Stromal cell of bone marrow (primary cell): ENCODE measurements at regions not wholly inside any gene's neighbourhood (a gene's known extent, or its start where the extent isn't known, plus 50 kb on each side); places are given as distances from the start of the nearest gene placed in this dataset.

Experiments
- DNase-seq: peaks from one replicate; pipeline ENCODE4 v3.0.0-alpha.2; 2012; ENCODE audit warnings: low read depth

DNA sequence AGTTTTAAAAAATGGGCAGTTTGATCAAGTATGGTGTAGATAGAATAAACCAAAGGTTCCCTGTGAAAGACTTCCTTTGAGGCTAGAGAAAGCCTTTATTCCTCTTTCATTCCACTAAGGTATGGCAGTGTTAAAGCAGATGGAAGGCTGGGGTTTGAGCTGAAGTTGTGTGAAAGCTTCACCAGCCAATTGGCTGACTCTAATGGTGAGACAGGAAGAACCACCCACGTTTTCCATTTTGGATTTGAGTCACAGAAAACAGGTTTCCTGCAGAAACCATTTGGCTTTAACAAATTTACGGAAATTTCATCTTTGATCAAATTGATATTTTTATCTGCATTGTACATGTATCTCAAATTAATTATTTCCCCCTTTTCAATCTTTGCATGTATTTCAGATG lies 455.0 kb downstream of the PCNX1 start:
- DNase-seq, result no peak

DNA sequence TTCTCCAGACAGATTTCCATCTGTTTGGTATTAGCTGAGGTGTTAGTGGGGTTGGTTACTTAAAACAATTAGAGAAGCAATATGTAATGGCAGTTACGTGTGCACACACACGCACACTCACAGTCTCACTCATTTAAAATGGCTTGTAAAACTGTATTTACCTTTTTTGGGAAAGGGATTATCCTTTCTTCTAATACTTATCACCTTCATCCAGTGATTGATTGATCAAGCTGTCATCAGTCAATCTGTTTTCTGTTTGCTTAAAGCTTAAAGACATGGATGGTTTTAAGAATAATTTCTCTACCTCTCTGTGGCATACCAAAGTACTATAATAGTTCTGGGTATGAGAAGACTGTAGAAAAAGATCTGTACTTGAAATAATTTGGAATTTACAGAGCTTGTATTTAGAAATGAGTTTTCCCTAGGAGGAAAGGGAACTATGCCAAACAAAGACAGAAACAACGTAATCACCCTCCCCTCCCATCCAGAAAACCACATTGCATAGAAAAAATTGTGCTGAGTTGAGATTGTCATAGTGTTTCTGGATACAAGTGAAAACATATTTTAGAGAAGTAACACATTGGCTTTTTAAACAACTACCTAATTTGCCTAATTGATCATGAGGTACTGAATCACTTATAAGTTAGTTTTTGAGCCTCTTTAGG lies 455.8 kb downstream of the PCNX1 start:
- DNase-seq, result peak; percentile 66

DNA sequence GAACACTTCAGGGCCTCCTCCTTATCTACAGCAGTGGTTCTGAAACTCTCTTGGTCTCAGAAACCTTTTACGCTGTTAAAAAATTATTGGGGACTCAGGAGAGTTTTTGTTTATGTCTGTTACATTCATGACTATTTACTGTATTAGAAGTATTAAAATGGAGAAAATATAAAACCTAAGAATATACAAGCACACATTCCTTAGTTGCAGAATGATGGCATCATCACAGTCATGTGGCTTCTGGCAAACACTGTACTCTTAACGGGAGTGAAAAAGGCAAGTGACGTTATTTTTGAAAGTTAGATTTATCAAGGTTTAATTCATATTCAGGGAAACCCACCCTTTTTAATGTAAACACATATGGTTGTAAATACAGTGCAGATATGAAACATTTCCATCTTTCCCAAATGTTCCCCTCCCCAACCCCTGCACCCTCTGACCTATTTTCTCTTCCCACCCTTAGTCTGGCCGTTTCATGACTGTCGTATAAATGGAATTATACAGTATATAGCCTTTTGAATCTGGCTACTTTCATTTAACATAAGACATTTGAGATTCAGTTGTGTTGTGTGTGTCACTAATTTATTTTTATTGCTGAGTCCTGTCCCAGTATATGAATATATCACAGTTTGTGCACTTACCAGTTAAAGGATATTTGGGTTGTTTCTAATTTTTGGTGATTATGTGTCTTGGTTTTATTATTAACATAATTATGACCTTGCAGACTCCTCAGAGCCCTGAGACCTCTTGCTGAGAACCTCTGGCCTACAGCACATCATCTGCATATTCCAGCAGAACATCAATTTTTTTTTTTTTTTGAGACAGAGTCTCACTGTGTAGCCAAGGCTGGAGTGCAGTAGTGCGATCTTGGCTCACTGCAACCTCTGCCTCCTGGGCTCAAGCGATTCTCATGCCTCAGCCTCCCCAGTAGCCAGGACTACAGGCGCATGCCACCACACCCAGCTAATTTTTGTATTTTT lies 457.0 kb downstream of the PCNX1 start:
- DNase-seq, result peak; percentile 60

- no peak for DNase-seq
These were observed 458.1 kb downstream of the PCNX1 start for GRCh38 chr14:71365361-71365760.

- DNase-seq, result no peak
These were observed 459.6 kb downstream of the PCNX1 start for GRCh38 chr14:71366861-71367260.

- DNase-seq, result peak; percentile 39
These were observed 464.6 kb downstream of the PCNX1 start for GRCh38 chr14:71371711-71372396.

DNA sequence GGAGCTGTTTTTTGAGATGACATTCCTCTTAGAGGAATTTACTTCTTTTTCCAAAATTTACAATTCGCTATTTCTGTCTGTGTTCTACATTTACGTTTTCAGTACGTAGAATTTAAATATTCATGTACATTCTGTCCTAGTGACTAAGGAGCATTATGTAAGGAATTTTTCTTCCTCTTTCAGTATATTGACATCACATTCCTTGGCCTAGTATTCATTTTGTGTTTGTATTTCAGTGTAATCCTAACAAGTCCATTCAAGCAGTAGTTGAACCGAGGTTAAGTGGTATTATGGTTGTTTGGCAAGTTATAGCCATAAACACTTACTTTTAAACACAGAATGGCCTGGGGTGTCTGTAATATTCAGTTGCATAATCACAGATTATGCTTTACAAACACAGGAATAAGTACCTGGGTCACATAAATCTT lies 465.2 kb downstream of the PCNX1 start:
- DNase-seq, result no peak

DNA sequence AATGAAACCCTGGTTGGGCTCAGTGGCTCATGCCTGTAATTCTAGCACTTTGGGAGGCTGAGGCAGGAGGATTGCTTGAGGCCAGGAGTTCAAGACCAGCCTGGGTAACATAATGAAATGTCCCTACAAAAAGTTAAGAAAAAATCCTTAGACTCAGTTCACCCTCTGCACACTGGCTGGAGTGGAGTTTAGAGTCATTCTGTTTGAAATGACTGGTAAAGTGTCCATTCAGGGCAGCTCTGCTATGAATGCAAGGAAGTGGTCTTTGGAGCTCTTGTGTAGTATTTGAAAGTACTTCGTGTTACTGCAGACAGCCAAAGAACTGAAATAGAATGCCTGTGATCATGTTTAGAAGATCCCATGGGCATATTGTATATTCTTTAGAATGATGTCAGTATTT lies 466.5 kb downstream of the PCNX1 start:
- DNase-seq, result no peak

DNA sequence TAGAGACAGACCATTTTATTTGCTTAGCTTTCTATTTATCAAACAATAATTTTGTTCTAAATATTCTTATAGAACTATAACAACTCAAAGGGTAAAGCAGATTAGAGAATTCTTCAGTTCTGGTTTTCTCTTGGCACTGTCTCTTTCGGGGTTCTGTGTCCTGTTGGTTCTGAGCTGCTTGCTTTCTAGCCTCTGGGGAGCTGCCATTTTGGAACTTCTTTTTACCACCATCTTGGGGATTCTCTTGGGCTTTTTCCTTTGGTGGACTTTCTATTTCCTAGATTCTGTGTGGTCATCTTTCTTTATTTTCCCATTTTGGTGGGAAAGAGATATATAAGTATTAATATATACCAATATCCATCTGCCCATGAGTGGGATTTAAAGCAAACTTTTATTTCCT lies 467.7 kb downstream of the PCNX1 start:
- no peak for DNase-seq

DNA sequence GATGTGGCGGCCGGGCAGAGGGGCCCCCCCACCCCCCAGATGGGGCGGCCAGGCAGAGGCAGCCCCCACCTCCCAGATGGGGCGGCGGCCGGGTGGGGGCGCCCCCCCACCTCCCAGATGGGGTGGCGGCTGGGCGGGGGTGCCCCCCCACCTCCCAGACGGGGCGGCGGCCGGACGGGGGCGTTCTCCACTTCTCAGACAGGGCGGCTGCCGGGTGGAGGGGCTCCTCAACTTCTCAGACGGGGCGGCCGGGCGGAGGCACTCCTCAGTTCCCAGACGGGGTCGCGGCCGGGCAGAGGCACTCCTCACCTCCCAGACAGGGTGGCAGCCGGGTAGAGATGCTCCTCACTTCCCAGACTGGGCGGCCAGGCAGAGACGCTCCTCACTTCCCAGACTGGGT lies 469.8 kb downstream of the PCNX1 start:
- DNase-seq, result no peak

GRCh38 chr14:71380271-71380670 lies 473.0 kb downstream of the PCNX1 start:
- DNase-seq, result no peak

GRCh38 chr14:71381814-71382213 lies 474.6 kb downstream of the PCNX1 start:
- DNase-seq, result no peak

DNA sequence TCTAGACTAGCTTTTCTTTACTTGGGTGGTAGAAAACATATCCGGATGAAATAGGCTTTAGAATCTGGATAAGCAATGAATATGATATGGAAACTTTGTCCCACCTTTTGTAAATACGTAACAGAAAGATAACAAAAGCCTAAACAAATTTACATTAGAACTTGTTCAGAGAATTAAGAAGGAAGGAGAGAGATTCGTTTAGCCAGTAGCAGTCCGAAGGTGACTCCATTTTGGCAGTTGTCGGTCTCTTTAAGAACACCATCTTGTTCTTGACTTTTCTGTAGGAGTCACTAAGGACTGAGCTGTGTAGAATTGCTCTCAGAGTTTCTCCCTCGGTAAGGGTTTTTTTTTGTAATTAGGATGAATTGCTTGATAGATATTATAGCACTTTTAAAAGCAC lies 475.1 kb downstream of the PCNX1 start:
- DNase-seq, result no peak

DNA sequence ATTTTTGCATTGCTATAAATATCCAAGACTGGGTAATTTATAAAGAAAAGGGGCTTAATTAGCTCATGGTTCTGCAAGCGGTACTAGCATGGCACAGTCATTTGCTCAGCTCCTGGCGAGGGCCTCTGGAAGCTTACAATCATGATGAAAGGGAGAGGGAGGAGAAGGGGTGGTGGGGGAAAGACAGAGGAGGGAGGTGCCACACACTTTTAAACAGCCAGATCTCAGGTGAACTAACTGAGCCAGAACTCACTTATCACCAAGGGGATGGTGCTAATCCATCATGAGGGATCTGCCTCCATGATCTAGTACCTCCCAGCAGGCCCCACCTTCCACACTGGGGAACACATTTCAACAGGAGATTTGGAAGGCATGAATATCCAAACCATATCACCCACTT lies 476.3 kb downstream of the PCNX1 start:
- DNase-seq, result no peak

GRCh38 chr14:71384007-71384845 lies 477.0 kb downstream of the PCNX1 start:
- DNase-seq, result no peak

- no peak for DNase-seq
These were observed 480.5 kb downstream of the PCNX1 start for GRCh38 chr14:71387753-71388152.

DNA sequence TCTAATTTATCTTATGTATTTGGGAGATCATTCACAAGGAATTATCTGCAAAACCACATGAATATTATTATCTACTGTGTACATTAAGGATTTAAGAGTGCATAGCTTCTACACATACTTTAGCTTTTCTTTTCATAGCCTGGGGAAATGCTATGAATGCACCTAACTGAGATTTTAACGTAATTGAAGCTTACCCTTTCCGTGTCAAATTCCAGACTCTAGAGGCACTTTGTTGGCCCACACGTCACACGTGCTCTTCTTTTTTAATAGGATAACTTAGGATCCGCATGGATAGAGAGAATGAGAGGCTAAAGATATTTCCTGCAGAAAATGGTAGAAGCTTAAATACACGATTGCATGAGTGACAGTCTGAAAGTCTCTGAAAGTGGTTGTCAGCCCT lies 481.1 kb downstream of the PCNX1 start:
- DNase-seq, result no peak

DNA sequence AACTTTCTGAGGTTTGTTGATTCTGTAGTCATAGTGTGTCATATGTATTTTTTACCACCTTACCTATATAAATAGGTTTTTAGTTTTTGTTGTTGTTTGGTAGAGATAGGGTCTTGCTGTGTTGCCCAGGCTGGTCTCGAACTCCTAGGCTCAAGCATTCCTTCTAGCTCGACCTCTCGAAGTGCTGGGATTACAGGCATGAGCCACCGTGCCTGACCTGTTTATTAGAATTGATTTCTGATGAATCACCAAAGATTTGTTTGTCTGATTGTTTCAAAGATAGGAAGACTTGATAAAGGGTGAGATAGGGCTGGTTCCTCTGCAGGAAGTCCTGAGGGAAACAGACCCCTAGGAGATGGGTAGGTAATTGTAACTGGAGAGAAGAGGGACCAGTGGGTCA lies 481.6 kb downstream of the PCNX1 start:
- no peak for DNase-seq

GRCh38 chr14:71394386-71394785 lies 487.1 kb downstream of the PCNX1 start:
- DNase-seq, result no peak

DNA sequence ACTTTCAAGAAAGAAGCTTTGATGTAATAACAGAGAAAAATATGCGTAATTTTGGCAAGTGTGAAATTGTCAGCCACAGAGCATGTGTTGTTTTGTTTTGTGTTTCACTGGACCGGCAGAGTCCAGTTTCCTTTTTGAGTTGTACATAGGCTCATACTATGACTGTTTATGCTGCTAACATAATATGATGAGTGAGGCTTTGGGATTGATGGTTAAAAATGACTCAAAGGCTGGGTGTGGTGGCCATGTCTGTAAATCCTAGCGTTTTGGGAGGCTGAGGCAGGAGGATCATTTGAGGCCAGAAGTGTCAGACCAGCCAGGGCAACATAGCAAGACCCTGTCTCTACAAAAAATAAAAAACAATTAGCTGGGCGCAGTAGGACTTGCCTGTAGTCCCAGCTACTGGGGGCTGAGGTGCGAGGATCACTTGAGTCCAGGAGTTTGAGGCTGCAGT lies 487.9 kb downstream of the PCNX1 start:
- DNase-seq, result peak; percentile 35

GRCh38 chr14:71395636-71396035 lies 488.4 kb downstream of the PCNX1 start:
- no peak for DNase-seq
